ENCODE measurements at regions not wholly inside any gene's neighbourhood (a gene's known extent, or its start where the extent isn't known, plus 50 kb on each side); places are given as distances from the start of the nearest gene placed in this dataset.

GRCh38 chr21:34223376-34223775, 140.4 kb upstream of the KCNE2 start:
- H3F3A ChIP-seq (replicated peaks; ENCODE audit: low read depth) = no peaks in the 10 kb centered on the region
- H3K9me2 ChIP-seq (ENCODE audit: insufficient read depth) = peaks cover 33% of the 10 kb centered on the region
- peaks cover 2% of the 10 kb centered on the region for H3K27me3 Mint-ChIP-seq (ENCODE audit: insufficient read depth, low read depth, poor library complexity)
- H3K27ac ChIP-seq (ENCODE audit: low read depth) = no peak overlapping the region
- no peak overlapping the region for H3K27ac Mint-ChIP-seq
- no peak for TF ChIP-seq CREB1 (CRISPR knock-in tag; IDR thresholded peaks at IDR 0.05; ENCODE audit: low read depth)
- TF ChIP-seq STAT1 (IDR thresholded peaks at IDR 0.05; ENCODE audit: unreplicated experiment) = no peak
- TF ChIP-seq, protein P1, sequence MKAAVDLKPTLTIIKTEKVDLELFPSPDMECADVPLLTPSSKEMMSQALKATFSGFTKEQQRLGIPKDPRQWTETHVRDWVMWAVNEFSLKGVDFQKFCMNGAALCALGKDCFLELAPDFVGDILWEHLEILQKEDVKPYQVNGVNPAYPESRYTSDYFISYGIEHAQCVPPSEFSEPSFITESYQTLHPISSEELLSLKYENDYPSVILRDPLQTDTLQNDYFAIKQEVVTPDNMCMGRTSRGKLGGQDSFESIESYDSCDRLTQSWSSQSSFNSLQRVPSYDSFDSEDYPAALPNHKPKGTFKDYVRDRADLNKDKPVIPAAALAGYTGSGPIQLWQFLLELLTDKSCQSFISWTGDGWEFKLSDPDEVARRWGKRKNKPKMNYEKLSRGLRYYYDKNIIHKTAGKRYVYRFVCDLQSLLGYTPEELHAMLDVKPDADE (IDR thresholded peaks at IDR 0.05) = no peak
- TF ChIP-seq, protein P2, sequence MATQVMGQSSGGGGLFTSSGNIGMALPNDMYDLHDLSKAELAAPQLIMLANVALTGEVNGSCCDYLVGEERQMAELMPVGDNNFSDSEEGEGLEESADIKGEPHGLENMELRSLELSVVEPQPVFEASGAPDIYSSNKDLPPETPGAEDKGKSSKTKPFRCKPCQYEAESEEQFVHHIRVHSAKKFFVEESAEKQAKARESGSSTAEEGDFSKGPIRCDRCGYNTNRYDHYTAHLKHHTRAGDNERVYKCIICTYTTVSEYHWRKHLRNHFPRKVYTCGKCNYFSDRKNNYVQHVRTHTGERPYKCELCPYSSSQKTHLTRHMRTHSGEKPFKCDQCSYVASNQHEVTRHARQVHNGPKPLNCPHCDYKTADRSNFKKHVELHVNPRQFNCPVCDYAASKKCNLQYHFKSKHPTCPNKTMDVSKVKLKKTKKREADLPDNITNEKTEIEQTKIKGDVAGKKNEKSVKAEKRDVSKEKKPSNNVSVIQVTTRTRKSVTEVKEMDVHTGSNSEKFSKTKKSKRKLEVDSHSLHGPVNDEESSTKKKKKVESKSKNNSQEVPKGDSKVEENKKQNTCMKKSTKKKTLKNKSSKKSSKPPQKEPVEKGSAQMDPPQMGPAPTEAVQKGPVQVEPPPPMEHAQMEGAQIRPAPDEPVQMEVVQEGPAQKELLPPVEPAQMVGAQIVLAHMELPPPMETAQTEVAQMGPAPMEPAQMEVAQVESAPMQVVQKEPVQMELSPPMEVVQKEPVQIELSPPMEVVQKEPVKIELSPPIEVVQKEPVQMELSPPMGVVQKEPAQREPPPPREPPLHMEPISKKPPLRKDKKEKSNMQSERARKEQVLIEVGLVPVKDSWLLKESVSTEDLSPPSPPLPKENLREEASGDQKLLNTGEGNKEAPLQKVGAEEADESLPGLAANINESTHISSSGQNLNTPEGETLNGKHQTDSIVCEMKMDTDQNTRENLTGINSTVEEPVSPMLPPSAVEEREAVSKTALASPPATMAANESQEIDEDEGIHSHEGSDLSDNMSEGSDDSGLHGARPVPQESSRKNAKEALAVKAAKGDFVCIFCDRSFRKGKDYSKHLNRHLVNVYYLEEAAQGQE (IDR thresholded peaks at IDR 0.05; ENCODE audit: unreplicated experiment) = no peak
- TF ChIP-seq, protein P3, sequence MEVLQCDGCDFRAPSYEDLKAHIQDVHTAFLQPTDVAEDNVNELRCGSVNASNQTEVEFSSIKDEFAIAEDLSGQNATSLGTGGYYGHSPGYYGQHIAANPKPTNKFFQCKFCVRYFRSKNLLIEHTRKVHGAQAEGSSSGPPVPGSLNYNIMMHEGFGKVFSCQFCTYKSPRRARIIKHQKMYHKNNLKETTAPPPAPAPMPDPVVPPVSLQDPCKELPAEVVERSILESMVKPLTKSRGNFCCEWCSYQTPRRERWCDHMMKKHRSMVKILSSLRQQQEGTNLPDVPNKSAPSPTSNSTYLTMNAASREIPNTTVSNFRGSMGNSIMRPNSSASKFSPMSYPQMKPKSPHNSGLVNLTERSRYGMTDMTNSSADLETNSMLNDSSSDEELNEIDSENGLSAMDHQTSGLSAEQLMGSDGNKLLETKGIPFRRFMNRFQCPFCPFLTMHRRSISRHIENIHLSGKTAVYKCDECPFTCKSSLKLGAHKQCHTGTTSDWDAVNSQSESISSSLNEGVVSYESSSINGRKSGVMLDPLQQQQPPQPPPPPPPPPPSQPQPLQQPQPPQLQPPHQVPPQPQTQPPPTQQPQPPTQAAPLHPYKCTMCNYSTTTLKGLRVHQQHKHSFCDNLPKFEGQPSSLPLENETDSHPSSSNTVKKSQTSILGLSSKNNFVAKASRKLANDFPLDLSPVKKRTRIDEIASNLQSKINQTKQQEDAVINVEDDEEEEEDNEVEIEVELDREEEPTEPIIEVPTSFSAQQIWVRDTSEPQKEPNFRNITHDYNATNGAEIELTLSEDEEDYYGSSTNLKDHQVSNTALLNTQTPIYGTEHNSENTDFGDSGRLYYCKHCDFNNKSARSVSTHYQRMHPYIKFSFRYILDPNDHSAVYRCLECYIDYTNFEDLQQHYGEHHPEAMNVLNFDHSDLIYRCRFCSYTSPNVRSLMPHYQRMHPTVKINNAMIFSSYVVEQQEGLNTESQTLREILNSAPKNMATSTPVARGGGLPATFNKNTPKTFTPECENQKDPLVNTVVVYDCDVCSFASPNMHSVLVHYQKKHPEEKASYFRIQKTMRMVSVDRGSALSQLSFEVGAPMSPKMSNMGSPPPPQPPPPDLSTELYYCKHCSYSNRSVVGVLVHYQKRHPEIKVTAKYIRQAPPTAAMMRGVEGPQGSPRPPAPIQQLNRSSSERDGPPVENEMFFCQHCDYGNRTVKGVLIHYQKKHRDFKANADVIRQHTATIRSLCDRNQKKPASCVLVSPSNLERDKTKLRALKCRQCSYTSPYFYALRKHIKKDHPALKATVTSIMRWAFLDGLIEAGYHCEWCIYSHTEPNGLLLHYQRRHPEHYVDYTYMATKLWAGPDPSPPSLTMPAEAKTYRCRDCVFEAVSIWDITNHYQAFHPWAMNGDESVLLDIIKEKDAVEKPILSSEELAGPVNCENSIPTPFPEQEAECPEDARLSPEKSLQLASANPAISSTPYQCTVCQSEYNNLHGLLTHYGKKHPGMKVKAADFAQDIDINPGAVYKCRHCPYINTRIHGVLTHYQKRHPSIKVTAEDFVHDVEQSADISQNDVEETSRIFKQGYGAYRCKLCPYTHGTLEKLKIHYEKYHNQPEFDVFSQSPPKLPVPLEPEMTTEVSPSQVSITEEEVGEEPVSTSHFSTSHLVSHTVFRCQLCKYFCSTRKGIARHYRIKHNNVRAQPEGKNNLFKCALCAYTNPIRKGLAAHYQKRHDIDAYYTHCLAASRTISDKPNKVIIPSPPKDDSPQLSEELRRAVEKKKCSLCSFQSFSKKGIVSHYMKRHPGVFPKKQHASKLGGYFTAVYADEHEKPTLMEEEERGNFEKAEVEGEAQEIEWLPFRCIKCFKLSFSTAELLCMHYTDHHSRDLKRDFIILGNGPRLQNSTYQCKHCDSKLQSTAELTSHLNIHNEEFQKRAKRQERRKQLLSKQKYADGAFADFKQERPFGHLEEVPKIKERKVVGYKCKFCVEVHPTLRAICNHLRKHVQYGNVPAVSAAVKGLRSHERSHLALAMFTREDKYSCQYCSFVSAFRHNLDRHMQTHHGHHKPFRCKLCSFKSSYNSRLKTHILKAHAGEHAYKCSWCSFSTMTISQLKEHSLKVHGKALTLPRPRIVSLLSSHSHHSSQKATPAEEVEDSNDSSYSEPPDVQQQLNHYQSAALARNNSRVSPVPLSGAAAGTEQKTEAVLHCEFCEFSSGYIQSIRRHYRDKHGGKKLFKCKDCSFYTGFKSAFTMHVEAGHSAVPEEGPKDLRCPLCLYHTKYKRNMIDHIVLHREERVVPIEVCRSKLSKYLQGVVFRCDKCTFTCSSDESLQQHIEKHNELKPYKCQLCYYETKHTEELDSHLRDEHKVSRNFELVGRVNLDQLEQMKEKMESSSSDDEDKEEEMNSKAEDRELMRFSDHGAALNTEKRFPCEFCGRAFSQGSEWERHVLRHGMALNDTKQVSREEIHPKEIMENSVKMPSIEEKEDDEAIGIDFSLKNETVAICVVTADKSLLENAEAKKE (CRISPR knock-in tag; IDR thresholded peaks at IDR 0.05) = no peak
- no peak for TF ChIP-seq ZNF331 (CRISPR knock-in tag; IDR thresholded peaks at IDR 0.05; ENCODE audit: low read depth)
- no peak for TF ChIP-seq JUNB (IDR thresholded peaks at IDR 0.05; ENCODE audit: unreplicated experiment)
- no peak for TF ChIP-seq POLR2AphosphoS5 (IDR thresholded peaks at IDR 0.05; ENCODE audit: low read depth)
- no peak for TF ChIP-seq NANOG (IDR thresholded peaks at IDR 0.05; ENCODE audit: borderline replicate concordance)
- TF ChIP-seq EZH2phosphoT487 (IDR thresholded peaks at IDR 0.05; ENCODE audit: unreplicated experiment) = no peak
- TF ChIP-seq ZNF114 (CRISPR knock-in tag; IDR thresholded peaks at IDR 0.05) = no peak
- TF ChIP-seq, protein P4, sequence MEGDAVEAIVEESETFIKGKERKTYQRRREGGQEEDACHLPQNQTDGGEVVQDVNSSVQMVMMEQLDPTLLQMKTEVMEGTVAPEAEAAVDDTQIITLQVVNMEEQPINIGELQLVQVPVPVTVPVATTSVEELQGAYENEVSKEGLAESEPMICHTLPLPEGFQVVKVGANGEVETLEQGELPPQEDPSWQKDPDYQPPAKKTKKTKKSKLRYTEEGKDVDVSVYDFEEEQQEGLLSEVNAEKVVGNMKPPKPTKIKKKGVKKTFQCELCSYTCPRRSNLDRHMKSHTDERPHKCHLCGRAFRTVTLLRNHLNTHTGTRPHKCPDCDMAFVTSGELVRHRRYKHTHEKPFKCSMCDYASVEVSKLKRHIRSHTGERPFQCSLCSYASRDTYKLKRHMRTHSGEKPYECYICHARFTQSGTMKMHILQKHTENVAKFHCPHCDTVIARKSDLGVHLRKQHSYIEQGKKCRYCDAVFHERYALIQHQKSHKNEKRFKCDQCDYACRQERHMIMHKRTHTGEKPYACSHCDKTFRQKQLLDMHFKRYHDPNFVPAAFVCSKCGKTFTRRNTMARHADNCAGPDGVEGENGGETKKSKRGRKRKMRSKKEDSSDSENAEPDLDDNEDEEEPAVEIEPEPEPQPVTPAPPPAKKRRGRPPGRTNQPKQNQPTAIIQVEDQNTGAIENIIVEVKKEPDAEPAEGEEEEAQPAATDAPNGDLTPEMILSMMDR (conservative IDR thresholded peaks at IDR 0.05; ENCODE audit: low read depth in 2 of 2) = no peak
- no peak for TF ChIP-seq EZH2 (IDR thresholded peaks at IDR 0.05; ENCODE audit: low read depth, unreplicated experiment)
- no peak overlapping the region for H2AFZ ChIP-seq
- no peak overlapping the region for H3K4me3 Mint-ChIP-seq
- H3K27me3 ChIP-seq (ENCODE audit: insufficient read depth) = no peaks in the 10 kb centered on the region
- H4K20me1 ChIP-seq (replicated peaks; ENCODE audit: insufficient read depth) = no peaks in the 10 kb centered on the region
- no peaks in the 10 kb centered on the region for H3K36me3 ChIP-seq (ENCODE audit: insufficient read depth)
- H3K9me3 Mint-ChIP-seq = no peaks in the 10 kb centered on the region; the same call in 2 of the 3 replicates
- DNase-seq (ENCODE audit: low spot score) = no peak
- H3K36me3 Mint-ChIP-seq (ENCODE audit: low read depth) = no peaks in the 10 kb centered on the region
- no peak for ATAC-seq
- H3K4me3 ChIP-seq = no peak overlapping the region
- H3K79me2 ChIP-seq (replicated peaks; ENCODE audit: insufficient read depth) = no peaks in the 10 kb centered on the region
- H3K4me2 ChIP-seq = no peak overlapping the region
- no peaks in the 10 kb centered on the region; the same call in 1 of the 3 replicates for H3K4me1 Mint-ChIP-seq
- peaks cover under 1% of the 10 kb centered on the region for H3K4me1 ChIP-seq (ENCODE audit: insufficient read depth)

Measured in GM23338 (cell line).